ENCODE measurements at regions not wholly inside any gene's neighbourhood (a gene's known extent, or its start where the extent isn't known, plus 50 kb on each side); places are given as distances from the start of the nearest gene placed in this dataset.
A peak's percentile ranks its signal among the peaks of the same experiment; 100 is the strongest.

- 0 out of 2 replicates have a peak, but pooled peaks have one; percentile 27 for TF ChIP-seq CTCF (IDR thresholded peaks at IDR 0.05; ENCODE audit: control insufficient read depth, extremely low read depth, insufficient read depth)
- no peak overlapping the region for H3K4me3 ChIP-seq (ENCODE audit: low read depth, low read length)
- DNase-seq (ENCODE audit: low read depth), result no peak
These were observed 185.7 kb downstream of the MARCHF11 start for GRCh38 chr5:15993919-15994318.

- no peak overlapping the region for H3K4me3 ChIP-seq (ENCODE audit: low read depth, low read length)
- no peak for TF ChIP-seq CTCF (IDR thresholded peaks at IDR 0.05; ENCODE audit: control insufficient read depth, extremely low read depth, insufficient read depth)
- DNase-seq (ENCODE audit: low read depth), result peak; percentile 43
These were observed 186.3 kb downstream of the MARCHF11 start for GRCh38 chr5:15993334-15993733.

GRCh38 chr5:15992918-15993317 lies 186.7 kb downstream of the MARCHF11 start:
- DNase-seq (ENCODE audit: low read depth), result no peak
- no peak for TF ChIP-seq CTCF (IDR thresholded peaks at IDR 0.05; ENCODE audit: control insufficient read depth, extremely low read depth, insufficient read depth)
- H3K4me3 ChIP-seq (ENCODE audit: low read depth, low read length), result no peak overlapping the region

GRCh38 chr5:15991586-15991985 lies 188.0 kb downstream of the MARCHF11 start:
- no peak for DNase-seq (ENCODE audit: low read depth)
- H3K4me3 ChIP-seq (ENCODE audit: low read depth, low read length), result no peak overlapping the region
- no peak for TF ChIP-seq CTCF (IDR thresholded peaks at IDR 0.05; ENCODE audit: control insufficient read depth, extremely low read depth, insufficient read depth)
